B cell (primary cell): ENCODE measurements at regions not wholly inside any gene's neighbourhood (a gene's known extent, or its start where the extent isn't known, plus 50 kb on each side); places are given as distances from the start of the nearest gene placed in this dataset.

Experiments
- CTCF ChIP-seq: fragments of 200-600 bp; IDR thresholded peaks from one replicate; pipeline ENCODE4 v1.8.0; 2022; ENCODE audit warnings: antibody characterized with exemption, mild to moderate bottlenecking
- EZH2 ChIP-seq: IDR thresholded peaks from 2 replicates; pipeline ENCODE4 v1.6.1; 2012; ENCODE audit warnings: borderline replicate concordance, low read depth, mild to moderate bottlenecking, moderate library complexity, low read length; ENCODE audit not compliant: insufficient read depth, poor library complexity, severe bottlenecking

- TF ChIP-seq CTCF (no peak), EZH2 (no peak)
Observed at GRCh38 chr9:90010793-90011192, 406.0 kb downstream of the GADD45G start.
